ENCODE measurements at regions not wholly inside any gene's neighbourhood (a gene's known extent, or its start where the extent isn't known, plus 50 kb on each side); places are given as distances from the start of the nearest gene placed in this dataset.
"Not testable (repeated sequence)": the region's sequence is repeated elsewhere in the genome, so short reads cannot be mapped to it uniquely, and the experiment has no call there.

DNA sequence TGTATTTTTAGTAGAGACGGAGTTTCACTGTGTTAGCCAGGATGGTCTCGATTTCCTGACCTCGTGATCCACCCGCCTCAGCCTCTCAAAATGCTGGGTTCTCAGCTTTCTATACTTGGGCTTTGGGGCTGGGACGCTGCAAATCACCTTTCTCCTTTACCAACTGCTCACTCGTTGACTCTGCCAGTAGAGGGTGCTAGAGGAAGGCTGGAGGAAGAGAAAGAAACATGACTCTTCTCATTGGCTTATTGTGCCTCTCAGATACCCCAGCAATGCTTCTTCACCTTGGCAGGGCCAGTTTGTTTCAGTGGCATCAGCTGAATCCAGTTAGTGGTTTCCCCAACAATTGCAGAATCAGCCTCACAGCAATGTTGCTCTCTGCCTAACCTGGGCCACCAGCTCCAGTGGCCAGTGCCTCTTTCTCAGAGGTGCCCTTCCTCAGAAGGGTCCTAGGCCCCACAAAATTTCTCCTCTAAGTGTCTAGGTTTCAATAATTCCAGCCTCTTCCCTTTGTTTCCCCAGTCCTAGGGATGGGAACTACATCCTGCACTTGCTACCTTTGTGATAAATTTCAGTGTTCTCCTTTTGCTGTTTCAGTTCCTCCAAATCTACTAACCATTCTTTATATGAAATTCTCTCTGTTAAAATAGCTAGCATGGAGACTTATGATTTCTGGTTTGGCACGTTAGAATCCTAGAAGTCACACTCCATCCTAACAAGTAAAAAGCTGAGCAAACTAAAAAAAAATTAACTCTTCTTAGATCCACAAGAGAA is 71.5 kb upstream of the VSTM5 start:
- Mint-ChIP-seq H3K9me3 (ENCODE audit: insufficient read depth) (no peaks in the 10 kb centered on the region), H3K4me3 (no peak overlapping the region), H3K27me3 (peaks cover 42% of the 10 kb centered on the region), H3K4me1 (no peaks in the 10 kb centered on the region), H3K27ac (no peak overlapping the region)
- peaks cover 0 to 11% (median 7%) of the 10 kb centered on the region in 4 experiments for H3K27me3 ChIP-seq (replicated peaks in 1 of 4; ENCODE audit: control extremely low read depth in 1 of 4, control insufficient read depth in 3 of 4, insufficient read depth in 4 of 4, low read length in 3 of 4)
- H3K27ac ChIP-seq (ENCODE audit: low read length in 2 of 2), result no peak overlapping the region
- ATAC-seq (ENCODE audit: low read depth) (no peak), DNase-seq (no peak)
- ChIA-PET POLR2A (no interaction called here), CTCF (interaction anchor here (0.6 to 1.4 kb wide), 3 partner anchors 97 to 583 kb away, joined by 4 to 5 read pairs (median 4); no protein-coding TSS in a partner anchor)
- peaks cover 0 to 4% (median 1%) of the 10 kb centered on the region in 3 donors for H3K9me3 ChIP-seq (ENCODE audit: control extremely low read depth in 1 of 3, control insufficient read depth in 2 of 3, insufficient read depth in 1 of 3, low read length in 2 of 3)
- H4K20me1 ChIP-seq (ENCODE audit: control insufficient read depth, insufficient read depth, low read length, poor library complexity, severe bottlenecking), result no peaks in the 10 kb centered on the region
- H3K36me3 ChIP-seq (replicated peaks in 1 of 2; ENCODE audit: control extremely low read depth in 1 of 2, control insufficient read depth in 1 of 2, extremely low read depth in 1 of 2, insufficient read depth in 2 of 2, low read length in 1 of 2), result no peaks in the 10 kb centered on the region
- no peak for TF ChIP-seq EZH2 (IDR thresholded peaks at IDR 0.05; ENCODE audit: borderline replicate concordance, insufficient read depth, low read depth, low read length, poor library complexity, severe bottlenecking)
- TF ChIP-seq, protein P1, sequence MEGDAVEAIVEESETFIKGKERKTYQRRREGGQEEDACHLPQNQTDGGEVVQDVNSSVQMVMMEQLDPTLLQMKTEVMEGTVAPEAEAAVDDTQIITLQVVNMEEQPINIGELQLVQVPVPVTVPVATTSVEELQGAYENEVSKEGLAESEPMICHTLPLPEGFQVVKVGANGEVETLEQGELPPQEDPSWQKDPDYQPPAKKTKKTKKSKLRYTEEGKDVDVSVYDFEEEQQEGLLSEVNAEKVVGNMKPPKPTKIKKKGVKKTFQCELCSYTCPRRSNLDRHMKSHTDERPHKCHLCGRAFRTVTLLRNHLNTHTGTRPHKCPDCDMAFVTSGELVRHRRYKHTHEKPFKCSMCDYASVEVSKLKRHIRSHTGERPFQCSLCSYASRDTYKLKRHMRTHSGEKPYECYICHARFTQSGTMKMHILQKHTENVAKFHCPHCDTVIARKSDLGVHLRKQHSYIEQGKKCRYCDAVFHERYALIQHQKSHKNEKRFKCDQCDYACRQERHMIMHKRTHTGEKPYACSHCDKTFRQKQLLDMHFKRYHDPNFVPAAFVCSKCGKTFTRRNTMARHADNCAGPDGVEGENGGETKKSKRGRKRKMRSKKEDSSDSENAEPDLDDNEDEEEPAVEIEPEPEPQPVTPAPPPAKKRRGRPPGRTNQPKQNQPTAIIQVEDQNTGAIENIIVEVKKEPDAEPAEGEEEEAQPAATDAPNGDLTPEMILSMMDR (IDR thresholded peaks at IDR 0.05), result no peak
- H3K9ac ChIP-seq (ENCODE audit: low read length), result no peak overlapping the region
- no peak overlapping the region for H3K4me2 ChIP-seq (replicated peaks; ENCODE audit: low read depth, low read length, poor library complexity, severe bottlenecking)
- no peaks in the 10 kb centered on the region for H3K4me1 ChIP-seq (ENCODE audit: control insufficient read depth in 2 of 2, insufficient read depth in 2 of 2, low read length in 2 of 2)
- no peak overlapping the region for H3K4me3 ChIP-seq (ENCODE audit: control extremely low read depth in 1 of 5, extremely low read depth in 1 of 5, insufficient read depth in 1 of 5, low read depth in 2 of 5, low read length in 4 of 5)
- no peaks in the 10 kb centered on the region for H3K79me2 ChIP-seq (ENCODE audit: control insufficient read depth, insufficient read depth, low read length)
- no peak overlapping the region for H2AFZ ChIP-seq (ENCODE audit: insufficient read depth, low read depth, low read length, poor library complexity, severe bottlenecking)
- intact Hi-C loops (cut with micrococcal nuclease), result no loop called here
- WGBS (ENCODE audit: insufficient coverage), result 56% methylated on average over 4 of the region's 7 CpGs

GRCh38 chr11:93922830-93923229 is 72.4 kb upstream of the VSTM5 start:
- peaks cover 0 to 8% (median 4%) of the 10 kb centered on the region in 4 experiments for H3K27me3 ChIP-seq (replicated peaks in 1 of 4; ENCODE audit: control extremely low read depth in 1 of 4, control insufficient read depth in 3 of 4, insufficient read depth in 4 of 4, low read length in 3 of 4)
- H3K4me3 ChIP-seq (ENCODE audit: control extremely low read depth in 1 of 5, extremely low read depth in 1 of 5, insufficient read depth in 1 of 5, low read depth in 2 of 5, low read length in 4 of 5), result no peak overlapping the region
- no peak overlapping the region for H2AFZ ChIP-seq (ENCODE audit: insufficient read depth, low read depth, low read length, poor library complexity, severe bottlenecking)
- 49% methylated on average over 2 of the region's 4 CpGs for WGBS (ENCODE audit: insufficient coverage)
- no peak overlapping the region for H3K9ac ChIP-seq (ENCODE audit: low read length)
- intact Hi-C loops (cut with micrococcal nuclease), result no loop called here
- H3K27ac ChIP-seq (ENCODE audit: low read length in 2 of 2), result no peak overlapping the region
- H3K9me3 Mint-ChIP-seq (ENCODE audit: insufficient read depth), result no peaks in the 10 kb centered on the region
- no peak for DNase-seq
- no peak for ATAC-seq (ENCODE audit: low read depth)
- H3K79me2 ChIP-seq (ENCODE audit: control insufficient read depth, insufficient read depth, low read length), result no peaks in the 10 kb centered on the region
- H3K4me1 ChIP-seq (ENCODE audit: control insufficient read depth in 2 of 2, insufficient read depth in 2 of 2, low read length in 2 of 2), result no peaks in the 10 kb centered on the region
- ChIA-PET CTCF (interaction anchor here (1.4 kb wide), 1 partner anchor 260 kb away, joined by 5 read pairs; no protein-coding TSS in a partner anchor), POLR2A (no interaction called here)
- H3K4me1 Mint-ChIP-seq, result no peaks in the 10 kb centered on the region
- no peaks in the 10 kb centered on the region for H3K36me3 ChIP-seq (replicated peaks in 1 of 2; ENCODE audit: control extremely low read depth in 1 of 2, control insufficient read depth in 1 of 2, extremely low read depth in 1 of 2, insufficient read depth in 2 of 2, low read length in 1 of 2)
- H3K4me2 ChIP-seq (replicated peaks; ENCODE audit: low read depth, low read length, poor library complexity, severe bottlenecking), result no peak overlapping the region
- H3K27ac Mint-ChIP-seq, result no peak overlapping the region
- H3K9me3 ChIP-seq (ENCODE audit: control extremely low read depth in 1 of 3, control insufficient read depth in 2 of 3, insufficient read depth in 1 of 3, low read length in 2 of 3), result peaks cover 0 to 4% (median 0%) of the 10 kb centered on the region in 3 donors
- H3K4me3 Mint-ChIP-seq, result no peak overlapping the region
- H4K20me1 ChIP-seq (ENCODE audit: control insufficient read depth, insufficient read depth, low read length, poor library complexity, severe bottlenecking), result no peaks in the 10 kb centered on the region
- TF ChIP-seq, protein P1 (IDR thresholded peaks at IDR 0.05), result no peak
- TF ChIP-seq EZH2 (IDR thresholded peaks at IDR 0.05; ENCODE audit: borderline replicate concordance, insufficient read depth, low read depth, low read length, poor library complexity, severe bottlenecking), result no peak
- peaks cover 36% of the 10 kb centered on the region for H3K27me3 Mint-ChIP-seq

- ATAC-seq (ENCODE audit: low read depth); H3K79me2 ChIP-seq (ENCODE audit: control insufficient read depth, insufficient read depth, low read length); H3K27ac ChIP-seq (ENCODE audit: low read length in 2 of 2); H3K9me3 Mint-ChIP-seq (ENCODE audit: insufficient read depth); H3K4me3 ChIP-seq (ENCODE audit: control extremely low read depth in 1 of 5, extremely low read depth in 1 of 5, insufficient read depth in 1 of 5, low read depth in 2 of 5, low read length in 4 of 5); H3K4me2 ChIP-seq (replicated peaks; ENCODE audit: low read depth, low read length, poor library complexity, severe bottlenecking); H4K20me1 ChIP-seq (ENCODE audit: control insufficient read depth, insufficient read depth, low read length, poor library complexity, severe bottlenecking); H3K4me3 Mint-ChIP-seq; POLR2A ChIA-PET; H3K27ac Mint-ChIP-seq; H3K9me3 ChIP-seq (ENCODE audit: control extremely low read depth in 1 of 3, control insufficient read depth in 2 of 3, insufficient read depth in 1 of 3, low read length in 2 of 3); H3K27me3 ChIP-seq (replicated peaks in 1 of 4; ENCODE audit: control extremely low read depth in 1 of 4, control insufficient read depth in 3 of 4, insufficient read depth in 4 of 4, low read length in 3 of 4); H3K4me1 Mint-ChIP-seq; H3K4me1 ChIP-seq (ENCODE audit: control insufficient read depth in 2 of 2, insufficient read depth in 2 of 2, low read length in 2 of 2); H3K36me3 ChIP-seq (replicated peaks in 1 of 2; ENCODE audit: control extremely low read depth in 1 of 2, control insufficient read depth in 1 of 2, extremely low read depth in 1 of 2, insufficient read depth in 2 of 2, low read length in 1 of 2); H3K9ac ChIP-seq (ENCODE audit: low read length); H2AFZ ChIP-seq (ENCODE audit: insufficient read depth, low read depth, low read length, poor library complexity, severe bottlenecking); CTCF ChIA-PET; DNase-seq; intact Hi-C loops (cut with micrococcal nuclease): not testable (repeated sequence)
- no CpG with 5 or more reads among the region's 2 CpGs for WGBS (ENCODE audit: insufficient coverage)
- H3K27me3 Mint-ChIP-seq, result peaks cover 23% of the 10 kb centered on the region
Measured at GRCh38 chr11:93926099-93926498, 75.7 kb upstream of the VSTM5 start.

Data from B cell (primary cell).